Motor neuron (in vitro differentiated cells): ENCODE measurements at regions not wholly inside any gene's neighbourhood (a gene's known extent, or its start where the extent isn't known, plus 50 kb on each side); places are given as distances from the start of the nearest gene placed in this dataset.
A peak's percentile ranks its signal among the peaks of the same experiment; 100 is the strongest.

Source experiments
- ATAC-seq, 8 experiments: fragments of 200-7000 bp; cut with Tn5 transposase; replicated peaks in 6 of 8; 2 replicates each; pipeline ENCODE4 v1.8.0; 2021; ENCODE audit warnings: mild to moderate bottlenecking in 8 of 8, moderate library complexity in 8 of 8
- H3K27ac ChIP-seq, 2 donors: fragments of 250-450 bp; sonication (Bioruptor Pico); 2 replicates each; pipeline ENCODE4 v1.9.0; 2021; ENCODE audit warnings: antibody characterized with exemption in 2 of 2, mild to moderate bottlenecking in 2 of 2, moderate library complexity in 1 of 2
- H3K4me1 ChIP-seq, 2 donors: fragments of 250-450 bp; sonication (Bioruptor Pico); replicated peaks in 1 of 2; 2 replicates each; pipeline ENCODE4 v1.6.1; 2021; ENCODE audit warnings: antibody characterized with exemption in 2 of 2, mild to moderate bottlenecking in 2 of 2, moderate library complexity in 1 of 2
- H3K4me3 ChIP-seq, 5 donors: fragments of 250-450 bp; sonication (Bioruptor Pico); 2 replicates each; pipeline ENCODE4 v1.9.0; 2021; ENCODE audit warnings: antibody characterized with exemption in 5 of 5, mild to moderate bottlenecking in 5 of 5, moderate library complexity in 4 of 5
- WGBS, 10 experiments: fragments of 450-650 bp; shearing (Covaris generic); methylation state at CpG; one replicate each; pipeline ENCODE4 v1.0.0; 2022; 5-methylcytosine and 5-hydroxymethylcytosine counted together
- in situ Hi-C, 9 experiments: fragments of 400-800 bp; cut with MboI; loops; one replicate each; pipeline ENCODE4 v1.15.0; 2021; ENCODE audit warnings: low sequenced_read_pairs in 9 of 9, low pct_unique_long_range_greater_than_20kb in 2 of 9; ENCODE audit not compliant: unreplicated experiment in 9 of 9

DNA sequence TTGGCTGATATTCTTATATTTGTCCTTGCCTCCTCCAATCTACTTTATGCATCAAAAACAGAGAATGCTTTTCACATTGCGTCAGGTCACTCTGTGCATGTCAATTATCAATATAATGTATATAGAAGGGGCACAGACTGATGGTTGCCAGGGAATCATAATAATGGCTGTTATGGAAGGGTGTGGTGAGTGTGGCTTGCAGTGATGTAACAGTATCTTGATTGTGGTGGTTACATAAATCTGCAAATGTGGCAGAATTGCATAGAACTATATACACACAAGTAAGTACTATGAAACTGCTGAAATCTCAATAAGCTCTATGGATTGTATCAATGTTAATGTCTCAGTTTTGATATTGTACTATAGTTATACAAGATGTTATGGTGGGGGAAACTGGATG is 228.6 kb downstream of the TJP1 start:
- no peak overlapping the region for H3K4me3 ChIP-seq
- peaks cover 7% of the 10 kb centered on the region in 2 donors for H3K4me1 ChIP-seq
- in situ Hi-C loops = no loop called here
- no peak overlapping the region for H3K27ac ChIP-seq
- peak in 3 of 8 experiments; percentile 86 to 94 (median 87) for ATAC-seq
- 0 to 100% (median 61%) methylated on average over 1 of the region's 1 CpG; no CpG with 5 or more reads in 4 of the 10 experiments for WGBS, 10 experiments

DNA sequence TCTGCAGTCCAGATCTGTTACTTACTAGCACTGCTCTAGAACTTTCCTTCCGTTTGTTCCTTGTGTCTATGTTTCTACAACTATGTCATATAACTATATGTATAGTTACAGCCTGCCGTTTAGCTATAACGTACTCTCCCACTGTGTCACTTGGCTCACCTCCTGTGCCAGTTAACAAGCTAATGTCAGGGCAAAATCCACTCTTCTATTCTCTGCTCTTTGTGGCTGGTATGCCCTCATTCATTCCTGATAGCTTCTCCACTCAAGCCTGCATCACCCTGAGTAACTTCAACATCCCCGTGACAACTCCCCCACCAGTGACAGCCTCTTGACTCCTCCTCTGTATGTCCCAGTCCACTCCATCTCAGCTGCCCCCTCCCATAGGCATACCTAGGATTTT is 229.2 kb downstream of the TJP1 start:
- Histone ChIP-seq H3K27ac (no peak overlapping the region), H3K4me1 (peaks cover 7% of the 10 kb centered on the region in 2 donors), H3K4me3 (no peak overlapping the region)
- in situ Hi-C loops = no loop called here
- peak in 1 of 8 experiments; percentile 51 for ATAC-seq
- WGBS, 10 experiments = 7 to 87% (median 71%) methylated on average over 1 to 4 of the region's 4 CpGs; no CpG with 5 or more reads in 3 of the 10 experiments

DNA sequence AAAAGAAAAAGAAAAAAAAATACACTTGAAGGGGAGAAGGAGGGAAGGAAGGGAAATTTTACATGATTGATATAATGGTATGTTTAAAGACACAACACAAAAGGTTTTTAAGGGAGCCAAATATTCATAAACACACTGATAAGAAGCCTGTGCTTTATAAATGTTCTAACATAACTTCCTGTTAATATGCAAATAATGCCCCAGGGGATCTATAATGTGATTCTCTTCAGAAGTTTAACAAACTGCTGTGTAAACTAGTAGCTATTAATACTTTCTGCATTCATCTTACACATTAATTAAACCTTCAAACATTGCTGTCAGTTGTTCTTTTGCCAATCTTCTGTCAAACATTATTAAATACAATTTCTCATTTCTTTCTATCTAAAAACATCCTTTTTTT is 231.6 kb downstream of the TJP1 start:
- H3K4me1 ChIP-seq = peaks cover 7% of the 10 kb centered on the region in 2 donors
- no peak for ATAC-seq
- no peak overlapping the region for H3K27ac ChIP-seq
- no peak overlapping the region for H3K4me3 ChIP-seq
- in situ Hi-C loops = no loop called here

DNA sequence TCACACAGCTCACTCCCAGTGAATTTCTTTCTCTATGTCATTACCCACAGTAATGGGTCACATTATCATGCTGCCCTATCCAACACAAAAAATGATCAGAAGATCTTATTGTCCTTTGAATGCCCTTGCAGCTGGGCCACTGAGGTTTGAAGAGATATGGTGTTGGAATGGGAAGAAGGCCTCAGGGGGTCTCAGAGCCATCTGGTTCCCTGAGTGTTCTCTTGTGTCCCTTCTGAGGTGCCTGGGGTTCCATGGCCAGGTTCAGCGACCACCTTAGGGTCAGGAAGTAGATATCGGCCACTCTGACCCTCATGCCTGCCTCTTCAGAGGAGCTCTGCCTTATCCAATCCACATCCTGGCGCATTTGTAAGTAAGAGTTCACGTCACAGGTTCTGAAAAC is 232.3 kb downstream of the TJP1 start:
- no peak overlapping the region for H3K27ac ChIP-seq
- H3K4me3 ChIP-seq = no peak overlapping the region
- ATAC-seq = no peak
- 90 to 100% (median 93%) methylated on average over 1 to 4 of the region's 4 CpGs; no CpG with 5 or more reads in 5 of the 10 experiments for WGBS, 10 experiments
- in situ Hi-C loops = no loop called here
- peaks cover 7% of the 10 kb centered on the region in 2 donors for H3K4me1 ChIP-seq

DNA sequence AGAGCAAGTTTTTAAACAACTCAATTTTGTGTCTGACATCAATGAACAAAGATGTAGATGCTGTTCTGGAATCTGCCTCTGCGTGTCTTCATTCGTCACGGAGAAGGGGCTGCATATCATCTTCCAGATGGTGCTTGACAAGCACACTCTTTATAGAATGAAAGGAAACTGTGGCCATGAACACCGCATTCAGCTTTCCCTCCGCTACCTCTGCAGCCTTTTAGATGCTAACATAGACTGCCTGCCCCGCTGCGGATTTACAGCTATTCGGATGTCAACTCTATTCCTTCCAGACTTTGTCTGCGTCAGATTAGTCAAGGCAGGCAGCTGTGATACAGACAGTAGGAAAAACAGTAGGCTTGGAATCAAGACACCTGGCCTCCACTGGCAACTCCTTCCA is 232.9 kb downstream of the TJP1 start:
- H3K4me3 ChIP-seq = no peak overlapping the region
- in situ Hi-C loops = no loop called here

DNA sequence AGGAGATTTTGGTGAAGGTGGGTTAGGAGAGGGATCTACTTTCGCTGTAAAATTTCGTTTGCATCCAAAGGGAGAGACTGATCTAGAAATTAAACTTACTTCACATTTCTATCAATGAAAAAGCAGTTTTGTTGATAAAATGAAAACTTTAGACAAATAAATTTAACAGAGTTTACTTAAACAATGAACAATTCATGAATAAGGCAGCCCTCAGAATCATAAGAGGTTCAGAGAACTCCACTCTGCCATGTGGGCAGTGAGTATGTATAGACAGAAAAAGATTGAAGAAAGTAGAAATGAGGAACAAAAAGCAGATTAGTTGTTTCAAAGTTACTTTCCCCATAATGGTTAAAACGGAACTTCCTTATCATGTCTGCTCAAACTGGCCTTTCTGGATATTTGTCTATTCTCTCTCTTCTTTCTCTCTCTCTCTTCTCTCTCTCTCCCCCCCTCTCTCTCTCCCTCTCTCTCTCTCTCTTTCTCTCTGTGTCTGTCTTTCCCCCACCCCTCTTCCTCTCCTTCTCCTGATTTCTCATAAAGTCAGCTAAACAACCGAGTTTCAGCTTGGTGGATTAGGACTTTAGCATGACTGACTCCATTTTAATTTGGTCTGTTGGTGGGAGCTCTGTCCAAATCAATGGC is 248.9 kb downstream of the TJP1 start:
- WGBS, 10 experiments = 45 to 100% (median 87%) methylated on average over 2 to 4 of the region's 4 CpGs
- in situ Hi-C loops = loop anchor here in 1 of 9 experiments (25.0 kb wide), 1 partner anchor 436 kb away; no protein-coding TSS in a partner anchor
- ATAC-seq = no peak
- H3K27ac ChIP-seq = no peak overlapping the region
- H3K4me3 ChIP-seq = no peak overlapping the region
- peaks cover 8 to 13% of the 10 kb centered on the region in 2 donors for H3K4me1 ChIP-seq

More for the DNA sequence above, 232.9 kb downstream of the TJP1 start:
- WGBS, 10 experiments = 0 to 52% (median 10%) methylated on average over 1 to 9 of the region's 9 CpGs
- peak in 4 of 8 experiments; percentile 8 to 48 (median 32) for ATAC-seq
- H3K4me1 ChIP-seq = peaks cover 7% of the 10 kb centered on the region in 2 donors
- H3K27ac ChIP-seq = no peak overlapping the region

DNA sequence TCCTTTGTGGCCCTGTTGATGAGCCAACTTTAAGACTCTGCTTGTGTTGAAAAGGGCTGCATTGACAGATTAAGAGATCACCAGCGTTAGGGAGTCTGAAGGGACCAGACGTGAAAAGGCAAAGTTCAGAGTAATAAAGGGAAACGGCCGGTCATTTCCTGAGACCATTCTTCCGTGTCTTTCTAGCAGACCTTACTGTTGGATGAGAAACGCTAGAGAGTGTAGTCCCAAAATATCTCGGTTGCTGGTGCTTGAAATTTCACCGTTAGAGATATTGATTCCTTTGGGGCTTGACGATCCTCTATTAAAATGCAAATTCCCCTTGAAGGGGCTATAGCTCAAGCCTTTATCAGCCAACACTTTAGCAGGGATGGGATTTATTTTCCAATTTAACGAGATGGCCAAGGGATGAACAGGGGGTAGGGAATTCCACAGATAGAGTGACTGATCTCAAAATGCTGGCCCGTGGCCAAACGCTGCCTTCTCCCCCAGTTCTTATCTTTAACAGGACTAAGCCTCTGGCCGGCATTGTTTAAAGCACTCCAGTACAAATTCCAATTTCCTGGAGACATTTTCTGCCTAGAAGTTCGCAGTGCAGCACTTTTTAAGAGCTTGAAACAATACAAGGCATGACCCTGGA is 250.4 kb downstream of the TJP1 start:
- Histone ChIP-seq H3K27ac (no peak overlapping the region), H3K4me1 (peaks cover 8 to 13% of the 10 kb centered on the region in 2 donors), H3K4me3 (peak overlapping the region; percentile 52 to 82 (median 55))
- in situ Hi-C loops = loop anchor here in 1 of 9 experiments (25.0 kb wide), 1 partner anchor 435 kb away; no protein-coding TSS in a partner anchor
- no peak for ATAC-seq
- WGBS, 10 experiments = 2 to 13% (median 4%) methylated on average over 6 to 14 of the region's 14 CpGs

DNA sequence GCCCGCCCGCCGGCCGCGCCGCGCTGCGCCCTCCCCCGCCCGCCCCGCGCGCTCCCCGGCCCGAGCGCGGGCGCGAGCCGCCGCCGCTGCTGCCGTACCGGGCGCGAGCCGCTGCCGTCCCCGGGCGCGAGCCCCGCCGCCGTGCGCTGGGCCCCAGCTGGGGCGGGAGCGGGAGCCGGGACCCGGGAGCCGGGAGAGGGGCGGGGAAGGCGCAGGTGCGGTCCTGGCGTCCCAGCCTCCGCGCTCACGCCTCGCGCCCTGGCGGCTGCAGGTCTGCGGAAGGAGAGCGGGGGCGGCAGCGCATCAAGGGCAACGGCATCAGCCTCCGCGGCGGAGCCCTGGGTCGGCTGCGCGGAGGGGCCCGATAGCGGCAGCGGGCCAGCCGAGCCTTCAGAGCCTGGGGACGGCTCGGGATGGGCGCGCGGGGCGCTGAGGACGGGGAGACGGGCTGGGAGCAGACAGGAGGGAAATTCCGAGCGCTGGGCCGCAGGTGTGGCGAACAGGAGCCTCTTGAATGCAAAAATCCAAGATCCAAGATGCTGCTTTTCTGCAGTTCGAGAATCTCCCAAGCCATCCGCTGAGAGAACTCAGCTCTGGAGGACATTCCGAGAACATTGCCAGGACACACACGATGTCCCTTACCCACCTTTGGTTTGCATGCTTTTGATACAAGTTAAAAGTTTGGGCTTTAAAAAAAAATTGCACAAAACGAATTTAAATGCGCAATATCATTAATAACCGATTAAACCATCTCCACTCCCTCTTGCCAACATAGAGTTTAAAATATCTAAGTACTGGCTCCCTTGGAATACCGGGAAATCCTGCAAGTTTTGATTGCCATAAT is 251.1 kb downstream of the TJP1 start:
- WGBS, 10 experiments = 0 to 7% (median 4%) methylated on average over 1 to 17 of the region's 85 CpGs; no CpG with 5 or more reads in 1 of the 10 experiments
- ATAC-seq = peak; percentile 20 to 81 (median 75)
- H3K4me3 ChIP-seq = peak overlapping the region; percentile 52 to 82 (median 55)
- H3K4me1 ChIP-seq = peaks cover 8 to 13% of the 10 kb centered on the region in 2 donors
- in situ Hi-C loops = loop anchor here in 1 of 9 experiments (25.0 kb wide), 1 partner anchor 434 kb away; no protein-coding TSS in a partner anchor
- H3K27ac ChIP-seq = peak overlapping the region; percentile 2 to 67

DNA sequence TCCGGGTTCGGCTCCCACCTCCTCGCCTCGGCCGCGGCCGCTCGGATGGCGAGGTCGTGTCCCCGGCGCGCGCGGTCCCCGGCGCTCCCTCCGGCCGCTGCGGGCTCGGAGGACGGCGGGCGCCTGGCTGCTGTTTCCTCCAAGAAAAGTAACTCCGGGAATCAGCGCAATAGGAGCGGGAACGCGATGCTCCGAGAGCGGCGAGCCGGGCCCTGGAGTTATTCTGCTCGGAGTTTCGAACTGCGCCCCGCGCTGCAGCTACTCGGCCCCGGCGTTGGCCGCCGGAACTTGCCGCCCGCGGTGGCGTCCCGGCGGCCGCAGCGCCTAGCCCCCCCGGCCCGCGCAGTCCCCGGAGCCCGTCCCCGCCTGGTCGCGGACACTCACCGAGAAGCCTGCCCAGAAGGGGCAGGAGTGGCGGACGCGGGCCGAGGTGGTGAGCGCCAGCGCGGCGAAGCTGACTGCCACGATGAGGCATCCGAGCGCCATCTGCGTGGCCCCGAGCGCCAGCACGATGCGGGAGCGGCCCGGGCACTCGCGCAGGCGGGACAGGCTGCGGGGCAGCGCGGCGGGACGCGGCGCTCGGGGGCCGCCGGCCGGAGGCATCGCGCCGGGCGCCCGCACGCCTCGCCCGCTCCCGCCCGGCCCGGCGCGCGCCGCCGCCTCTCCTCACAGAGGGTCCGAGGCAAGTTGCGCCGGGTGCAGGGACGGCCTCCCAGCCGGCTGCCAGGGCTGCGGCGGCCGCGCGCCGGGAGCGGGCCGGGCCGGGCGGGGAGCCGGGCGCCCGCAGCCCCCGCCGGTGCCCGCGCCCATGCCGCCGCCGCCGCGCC is 251.9 kb downstream of the TJP1 start:
- Histone ChIP-seq H3K27ac (peak overlapping the region in 1 of 2 donors; percentile 67), H3K4me3 (peak overlapping the region; percentile 52 to 82 (median 55)), H3K4me1 (peaks cover 8 to 13% of the 10 kb centered on the region in 2 donors)
- peak; percentile 42 to 62 (median 58) for ATAC-seq
- in situ Hi-C loops = loop anchor here in 1 of 9 experiments (25.0 kb wide), 1 partner anchor 433 kb away; no protein-coding TSS in a partner anchor
- 0 to 1% methylated on average over 3 to 22 of the region's 135 CpGs; no CpG with 5 or more reads in 8 of the 10 experiments for WGBS, 10 experiments

DNA sequence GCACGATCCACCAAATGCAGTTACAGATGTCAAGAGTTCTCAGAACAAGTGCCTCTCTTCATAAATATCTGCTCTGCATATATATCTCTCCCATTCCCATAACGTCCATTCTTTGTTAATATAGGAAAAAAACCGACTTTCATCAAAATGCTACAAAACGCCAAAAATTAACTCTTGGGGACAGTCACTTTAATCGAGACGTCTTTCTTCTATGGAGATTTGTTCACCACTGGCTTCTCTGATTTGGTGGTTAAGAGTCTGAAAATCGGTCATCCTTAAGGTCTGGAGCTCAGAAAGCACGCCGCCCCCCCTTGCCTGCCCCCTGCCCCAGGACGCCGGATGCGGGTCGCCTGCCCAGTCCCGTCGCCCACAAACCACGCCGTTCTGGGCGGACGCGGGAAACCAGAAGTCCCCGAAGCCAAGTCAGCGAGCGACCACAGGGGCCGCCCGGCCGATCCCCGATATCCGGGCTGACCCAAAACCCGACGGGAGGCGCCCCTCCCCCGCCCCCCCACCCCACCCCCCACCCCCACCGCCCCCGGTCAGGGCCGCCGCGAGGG is 252.7 kb downstream of the TJP1 start:
- in situ Hi-C loops = loop anchor here in 1 of 9 experiments (25.0 kb wide), 1 partner anchor 432 kb away; no protein-coding TSS in a partner anchor
- ATAC-seq = peak in 5 of 8 experiments; percentile 1 to 20 (median 8)
- WGBS, 10 experiments = 0 to 11% (median 5%) methylated on average over 2 to 9 of the region's 37 CpGs; no CpG with 5 or more reads in 1 of the 10 experiments

DNA sequence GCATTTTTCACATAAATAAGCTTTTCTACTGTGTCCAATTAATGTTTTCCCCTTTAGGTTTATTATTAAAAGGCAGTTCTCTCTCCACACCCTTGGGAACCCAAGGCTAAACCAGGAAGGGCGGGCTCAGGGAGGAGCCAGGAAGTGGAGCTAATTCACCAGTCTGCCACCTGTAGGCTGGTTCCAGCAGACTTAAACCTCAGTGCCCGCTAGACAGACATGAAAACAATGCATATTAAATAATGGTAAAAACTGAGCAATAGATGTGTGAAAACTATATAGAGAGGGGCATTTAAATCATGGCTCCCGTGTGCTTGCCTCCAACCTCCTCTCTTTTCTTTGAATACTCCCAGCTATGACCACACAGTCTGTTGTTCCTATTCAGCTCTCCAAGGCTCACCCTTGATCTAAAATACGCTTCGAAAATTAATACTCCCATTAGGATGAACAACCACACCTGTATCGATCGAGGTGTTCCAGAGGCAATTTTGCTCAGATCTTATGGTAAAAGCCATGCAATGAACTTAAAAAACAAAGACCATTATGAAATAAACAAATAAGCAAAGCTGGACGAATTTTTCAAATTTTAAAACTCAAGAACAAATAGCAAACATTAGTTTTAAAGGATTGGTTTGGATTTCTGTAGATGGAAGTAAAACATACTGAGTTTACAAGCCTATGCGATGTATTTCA is 253.3 kb downstream of the TJP1 start:
- Histone ChIP-seq H3K4me1 (peaks cover 8 to 13% of the 10 kb centered on the region in 2 donors), H3K4me3 (peak overlapping the region; percentile 52 to 82 (median 55)), H3K27ac (no peak overlapping the region)
- WGBS, 10 experiments = 29 to 58% (median 40%) methylated on average over 2 to 9 of the region's 9 CpGs
- peak in 4 of 8 experiments; percentile 28 to 57 (median 30) for ATAC-seq
- in situ Hi-C loops = loop anchor here in 1 of 9 experiments (25.0 kb wide), 1 partner anchor 432 kb away; no protein-coding TSS in a partner anchor

More for the DNA sequence above, 252.7 kb downstream of the TJP1 start:
- Histone ChIP-seq H3K4me1 (peaks cover 8 to 13% of the 10 kb centered on the region in 2 donors), H3K27ac (no peak overlapping the region), H3K4me3 (peak overlapping the region; percentile 52 to 82 (median 55))
